ENCODE measurements at regions not wholly inside any gene's neighbourhood (a gene's known extent, or its start where the extent isn't known, plus 50 kb on each side); places are given as distances from the start of the nearest gene placed in this dataset.

- no peak overlapping the region for H3K4me3 ChIP-seq (ENCODE audit: low read depth, low read length)
- DNase-seq = no peak
- no peak for TF ChIP-seq CTCF (IDR thresholded peaks at IDR 0.05; ENCODE audit: low read depth, low read length, missing control alignments)
- no peaks in the 10 kb centered on the region for H3K36me3 ChIP-seq (replicated peaks)
- no peaks in the 10 kb centered on the region for H3K27me3 ChIP-seq (replicated peaks)
- no peak overlapping the region for H3K27ac ChIP-seq
- in situ Hi-C loops (cut with HindIII; ENCODE audit: low pct_ligation_motif_present, low sequenced_read_pairs) = no loop called here
These were observed 255.9 kb downstream of the PSAT1 start for GRCh38 chr9:78552802-78553201.

- Histone ChIP-seq H3K4me3 (ENCODE audit: low read depth, low read length) (no peak overlapping the region), H3K27me3 (replicated peaks) (no peaks in the 10 kb centered on the region), H3K27ac (no peak overlapping the region), H3K36me3 (replicated peaks) (no peaks in the 10 kb centered on the region)
- in situ Hi-C loops (cut with HindIII; ENCODE audit: low pct_ligation_motif_present, low sequenced_read_pairs) = no loop called here
- DNase-seq = no peak
- no peak for TF ChIP-seq CTCF (IDR thresholded peaks at IDR 0.05; ENCODE audit: low read depth, low read length, missing control alignments)
These were observed 260.6 kb downstream of the PSAT1 start for GRCh38 chr9:78557540-78557939.

- Histone ChIP-seq H3K36me3 (replicated peaks) (no peaks in the 10 kb centered on the region), H3K27me3 (replicated peaks) (no peaks in the 10 kb centered on the region), H3K27ac (no peak overlapping the region), H3K4me3 (ENCODE audit: low read depth, low read length) (no peak overlapping the region)
- no peak for TF ChIP-seq CTCF (IDR thresholded peaks at IDR 0.05; ENCODE audit: low read depth, low read length, missing control alignments)
- peak; percentile 90 for DNase-seq
- in situ Hi-C loops (cut with HindIII; ENCODE audit: low pct_ligation_motif_present, low sequenced_read_pairs) = no loop called here
These were observed 262.5 kb downstream of the PSAT1 start for GRCh38 chr9:78559449-78559885.

GRCh38 chr9:78562021-78562420 lies 265.1 kb downstream of the PSAT1 start:
- no peaks in the 10 kb centered on the region for H3K36me3 ChIP-seq (replicated peaks)
- in situ Hi-C loops (cut with HindIII; ENCODE audit: low pct_ligation_motif_present, low sequenced_read_pairs) = no loop called here
- H3K27me3 ChIP-seq (replicated peaks) = no peaks in the 10 kb centered on the region
- peak; percentile 32 for DNase-seq
- H3K27ac ChIP-seq = no peak overlapping the region
- H3K4me3 ChIP-seq (ENCODE audit: low read depth, low read length) = no peak overlapping the region
- no peak for TF ChIP-seq CTCF (IDR thresholded peaks at IDR 0.05; ENCODE audit: low read depth, low read length, missing control alignments)

GRCh38 chr9:78563269-78563668 lies 266.3 kb downstream of the PSAT1 start:
- Histone ChIP-seq H3K4me3 (ENCODE audit: low read depth, low read length) (no peak overlapping the region), H3K27ac (no peak overlapping the region), H3K36me3 (replicated peaks) (no peaks in the 10 kb centered on the region), H3K27me3 (replicated peaks) (no peaks in the 10 kb centered on the region)
- no peak for TF ChIP-seq CTCF (IDR thresholded peaks at IDR 0.05; ENCODE audit: low read depth, low read length, missing control alignments)
- in situ Hi-C loops (cut with HindIII; ENCODE audit: low pct_ligation_motif_present, low sequenced_read_pairs) = no loop called here
- no peak for DNase-seq

- Histone ChIP-seq H3K27ac (no peak overlapping the region), H3K27me3 (replicated peaks) (no peaks in the 10 kb centered on the region), H3K36me3 (replicated peaks) (no peaks in the 10 kb centered on the region), H3K4me3 (ENCODE audit: low read depth, low read length) (no peak overlapping the region)
- no peak for TF ChIP-seq CTCF (IDR thresholded peaks at IDR 0.05; ENCODE audit: low read depth, low read length, missing control alignments)
- in situ Hi-C loops (cut with HindIII; ENCODE audit: low pct_ligation_motif_present, low sequenced_read_pairs) = no loop called here
- DNase-seq = no peak
These were observed 268.6 kb downstream of the PSAT1 start for GRCh38 chr9:78565481-78565880.
